Keratinocyte (primary cell): ENCODE measurements at regions not wholly inside any gene's neighbourhood (a gene's known extent, or its start where the extent isn't known, plus 50 kb on each side); places are given as distances from the start of the nearest gene placed in this dataset.

Source experiments
- EZH2 ChIP-seq: IDR thresholded peaks from one replicate; pipeline ENCODE4 v1.6.1; 2012; ENCODE audit warnings: inconsistent platforms, mild to moderate bottlenecking, low read length, moderate library complexity
- TF ChIP-seq, protein P1 (sequence below), 3 experiments: IDR thresholded peaks in 1 of 3; conservative IDR thresholded peaks in 1 of 3; optimal IDR thresholded peaks in 1 of 3; 2 replicates in 2 of 3; 3 replicates in 1 of 3; pipeline versions ENCODE3 to v1.5.1; 2011; ENCODE audit warnings: low read length in 3 of 3, mild to moderate bottlenecking in 3 of 3, moderate library complexity in 2 of 3, control low read depth in 1 of 3, inconsistent platforms in 1 of 3; ENCODE audit not compliant: insufficient read depth in 2 of 3; ENCODE audit errors: extremely low read depth in 1 of 3

GRCh38 chr13:63139277-63139676, 1723.6 kb upstream of the PCDH20 start:
- TF ChIP-seq, protein P1, sequence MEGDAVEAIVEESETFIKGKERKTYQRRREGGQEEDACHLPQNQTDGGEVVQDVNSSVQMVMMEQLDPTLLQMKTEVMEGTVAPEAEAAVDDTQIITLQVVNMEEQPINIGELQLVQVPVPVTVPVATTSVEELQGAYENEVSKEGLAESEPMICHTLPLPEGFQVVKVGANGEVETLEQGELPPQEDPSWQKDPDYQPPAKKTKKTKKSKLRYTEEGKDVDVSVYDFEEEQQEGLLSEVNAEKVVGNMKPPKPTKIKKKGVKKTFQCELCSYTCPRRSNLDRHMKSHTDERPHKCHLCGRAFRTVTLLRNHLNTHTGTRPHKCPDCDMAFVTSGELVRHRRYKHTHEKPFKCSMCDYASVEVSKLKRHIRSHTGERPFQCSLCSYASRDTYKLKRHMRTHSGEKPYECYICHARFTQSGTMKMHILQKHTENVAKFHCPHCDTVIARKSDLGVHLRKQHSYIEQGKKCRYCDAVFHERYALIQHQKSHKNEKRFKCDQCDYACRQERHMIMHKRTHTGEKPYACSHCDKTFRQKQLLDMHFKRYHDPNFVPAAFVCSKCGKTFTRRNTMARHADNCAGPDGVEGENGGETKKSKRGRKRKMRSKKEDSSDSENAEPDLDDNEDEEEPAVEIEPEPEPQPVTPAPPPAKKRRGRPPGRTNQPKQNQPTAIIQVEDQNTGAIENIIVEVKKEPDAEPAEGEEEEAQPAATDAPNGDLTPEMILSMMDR (optimal IDR thresholded peaks at IDR 0.05 in 1 of 3, IDR thresholded peaks at IDR 0.05 in 1 of 3, conservative IDR thresholded peaks at IDR 0.05 in 1 of 3; ENCODE audit: extremely low read depth in 1 of 3, insufficient read depth in 2 of 3, low read length in 3 of 3): no peak
- no peak for TF ChIP-seq EZH2
